Esophagus squamous epithelium (tissue), 4 donors: ENCODE measurements at regions not wholly inside any gene's neighbourhood (a gene's known extent, or its start where the extent isn't known, plus 50 kb on each side); places are given as distances from the start of the nearest gene placed in this dataset.

Source experiments
- CTCF ChIP-seq, 6 experiments: fragments of 450-650 bp in 4 of 6; fragments of 200-600 bp in 2 of 6; sonication (generic) in 2 of 6; IDR thresholded peaks; one replicate each; pipeline ENCODE4 v1.5.1; 2016 to 2019; ENCODE audit warnings: antibody characterized with exemption in 6 of 6, mild to moderate bottlenecking in 4 of 6, moderate library complexity in 4 of 6
- POLR2A ChIP-seq, 4 donors: fragments of 450-650 bp; IDR thresholded peaks; one replicate each; pipeline ENCODE4 v1.6.1; 2017; ENCODE audit warnings: antibody characterized with exemption in 4 of 4, mild to moderate bottlenecking in 4 of 4, moderate library complexity in 3 of 4

GRCh38 chr20:60125513-60125912 lies 167.3 kb downstream of the CDH26 start:
- no peak for TF ChIP-seq CTCF (IDR thresholded peaks at IDR 0.05)
- no peak for TF ChIP-seq POLR2A (IDR thresholded peaks at IDR 0.05)
